ENCODE measurements at regions not wholly inside any gene's neighbourhood (a gene's known extent, or its start where the extent isn't known, plus 50 kb on each side); places are given as distances from the start of the nearest gene placed in this dataset.

DNA sequence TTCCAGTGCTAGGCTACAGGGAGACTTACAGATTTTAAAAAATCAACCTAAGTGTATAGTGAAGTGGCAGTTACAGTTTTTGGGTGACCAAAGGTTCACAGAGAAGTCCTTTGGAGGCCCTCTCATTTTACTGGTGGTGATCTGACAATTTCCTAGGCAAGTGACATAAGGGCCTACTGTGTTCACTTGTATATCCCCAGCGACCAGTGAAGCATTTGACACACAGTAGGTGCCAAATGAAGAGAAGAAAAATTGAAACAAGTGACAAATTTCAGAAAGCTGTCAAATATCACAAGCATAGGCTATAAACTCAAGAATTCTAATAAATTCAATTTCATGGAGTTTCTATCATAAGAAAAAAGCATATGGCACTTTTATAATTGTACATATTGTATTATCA, 89.5 kb downstream of the RPL22L1 start:
- DNase-seq = no peak

DNA sequence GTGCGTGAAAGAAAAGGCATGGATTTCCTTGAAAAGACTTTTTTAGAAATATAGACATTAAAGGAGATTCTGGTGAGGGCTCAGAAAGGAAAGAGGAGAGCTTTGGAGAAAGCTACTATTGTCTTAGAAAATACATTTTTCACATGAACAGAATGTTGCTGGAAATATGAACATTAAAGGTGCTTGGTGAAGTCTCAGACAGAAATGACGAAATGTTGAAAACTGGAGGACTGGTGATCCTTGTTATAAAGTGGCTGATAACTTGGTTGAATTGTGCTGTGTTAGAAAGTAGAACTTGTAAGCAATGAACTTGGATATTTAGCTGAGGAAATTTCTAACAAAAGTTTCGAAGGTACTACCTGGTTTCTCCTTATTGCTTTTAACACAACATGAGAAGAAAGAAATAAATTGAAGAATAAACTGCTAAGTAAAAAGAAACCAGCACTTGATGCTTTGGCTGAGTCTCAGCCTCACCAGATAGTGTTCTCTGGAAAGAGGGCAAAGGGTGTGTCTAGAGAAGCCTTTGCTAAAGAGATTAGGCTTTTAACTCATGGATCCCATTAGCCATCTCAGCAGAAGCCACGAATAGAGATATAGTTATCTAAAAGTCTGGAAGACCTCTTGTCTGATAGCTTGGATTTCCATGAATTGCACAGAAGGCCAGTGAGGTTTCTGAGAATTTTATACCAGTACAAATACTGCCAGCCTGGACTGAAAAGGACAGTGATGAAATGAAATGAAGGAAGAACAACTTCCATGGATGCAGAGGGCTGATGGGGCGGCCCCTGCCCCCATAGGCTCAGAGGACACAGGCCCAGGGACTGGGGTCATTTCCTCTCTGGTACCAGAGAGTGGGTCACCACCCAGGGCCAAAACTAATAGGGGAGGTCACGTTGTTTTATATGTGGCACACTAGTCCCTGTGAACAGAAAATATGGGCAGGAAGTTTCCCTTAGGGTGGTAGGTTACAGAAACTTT, 91.5 kb downstream of the RPL22L1 start:
- DNase-seq = no peak

DNA sequence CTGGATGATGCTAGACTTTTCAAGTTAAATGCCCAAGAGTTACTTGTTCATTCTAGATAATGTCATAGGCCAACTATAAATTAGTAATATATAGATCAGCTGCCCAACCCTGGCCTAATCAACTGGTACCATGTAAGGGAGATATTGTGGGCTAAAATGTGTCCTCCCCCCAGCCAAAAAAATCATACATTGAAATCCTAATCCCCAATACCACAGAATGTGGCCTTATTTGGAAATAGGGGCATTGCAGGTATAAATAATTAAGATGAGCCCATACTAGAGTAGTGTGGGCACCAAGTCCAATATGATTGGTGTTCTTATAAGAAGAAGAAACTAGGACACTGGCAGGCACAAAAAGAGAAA, 92.5 kb downstream of the RPL22L1 start:
- no peak for DNase-seq

DNA sequence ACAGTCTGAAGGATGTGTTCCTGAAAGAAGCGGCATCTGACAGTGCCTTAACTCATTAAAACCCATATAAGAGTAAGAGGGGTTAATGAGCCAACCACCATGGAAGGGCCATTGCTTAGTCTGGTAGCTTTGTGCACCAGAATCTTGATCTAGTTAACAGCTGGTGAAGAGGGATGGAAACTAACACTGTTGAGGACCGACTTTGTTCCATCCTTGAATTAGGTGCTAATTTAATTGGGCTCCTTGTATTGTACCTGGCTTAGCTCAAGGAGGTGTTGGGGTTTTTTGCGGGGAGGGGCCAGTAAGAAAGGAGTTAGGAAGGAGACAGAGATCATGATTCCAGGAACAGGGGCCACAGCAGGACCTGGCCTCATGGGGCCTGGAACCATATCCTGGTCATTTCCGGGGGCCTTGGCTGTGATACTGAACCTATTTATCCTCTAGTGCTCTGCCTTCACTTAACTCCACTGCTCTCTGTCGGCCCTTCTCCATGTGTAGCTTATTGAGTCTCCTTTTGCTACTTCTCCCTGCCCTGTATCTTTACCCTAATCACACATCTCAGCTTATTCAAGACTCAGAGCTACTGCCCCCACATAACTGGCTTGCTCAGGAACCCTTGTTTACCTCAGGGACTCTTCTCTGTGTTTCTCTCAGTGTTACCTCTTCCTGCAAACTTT, 93.0 kb downstream of the RPL22L1 start:
- DNase-seq = no peak

DNA sequence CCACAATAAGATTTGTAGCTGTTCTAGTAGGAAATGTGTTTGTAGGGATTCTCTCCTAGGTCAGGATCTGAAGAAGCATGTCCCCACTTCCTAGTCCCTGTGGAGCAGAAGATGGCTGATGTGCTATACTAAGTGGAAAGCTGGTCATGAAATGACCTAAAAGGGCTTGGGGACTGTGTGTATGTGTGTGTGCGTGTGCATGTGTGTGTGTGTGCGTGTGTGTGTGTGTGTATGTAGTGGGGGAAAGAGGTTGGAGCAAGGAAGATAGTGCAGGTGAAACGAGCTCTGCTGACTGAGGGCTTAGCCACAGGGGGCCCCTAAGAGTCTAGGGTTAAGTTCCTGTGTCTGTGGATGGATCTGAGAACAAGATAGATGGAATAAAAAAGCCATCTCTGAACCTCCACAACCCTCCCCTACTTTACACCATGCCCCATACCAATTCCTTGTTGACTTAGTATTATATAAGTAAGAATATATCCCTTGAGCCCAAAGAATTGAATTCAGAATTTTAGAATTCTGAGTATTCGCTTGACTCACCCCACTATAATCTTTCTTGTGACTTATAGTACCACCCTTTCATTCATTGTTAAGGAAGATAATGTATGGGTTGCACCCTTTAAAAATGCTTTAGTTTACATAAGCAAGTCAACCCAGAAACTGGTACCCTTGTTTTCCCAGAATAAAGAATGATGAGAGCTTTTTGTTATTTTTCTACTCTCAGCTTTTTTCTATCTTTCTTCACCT, 96.1 kb downstream of the RPL22L1 start:
- DNase-seq = no peak

DNA sequence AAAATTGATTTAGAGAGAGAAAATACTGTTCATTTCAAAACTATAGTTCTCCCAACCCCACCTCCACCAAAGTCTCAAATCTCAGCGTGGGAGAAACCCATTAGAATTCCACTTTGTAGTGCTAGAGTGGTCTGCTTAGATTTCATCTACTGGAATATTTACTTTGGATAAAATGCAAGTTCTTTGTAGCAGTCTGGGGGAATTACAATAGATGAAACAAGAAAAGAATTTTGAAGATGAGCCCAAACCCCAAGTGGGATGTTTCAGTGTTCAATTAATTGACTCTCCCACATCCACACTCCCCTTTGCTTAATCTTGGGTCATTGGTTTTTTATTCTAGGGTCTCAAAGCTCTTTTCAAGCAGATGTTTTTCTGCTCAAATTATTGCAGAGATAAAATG, 97.8 kb downstream of the RPL22L1 start:
- DNase-seq = no peak

DNA sequence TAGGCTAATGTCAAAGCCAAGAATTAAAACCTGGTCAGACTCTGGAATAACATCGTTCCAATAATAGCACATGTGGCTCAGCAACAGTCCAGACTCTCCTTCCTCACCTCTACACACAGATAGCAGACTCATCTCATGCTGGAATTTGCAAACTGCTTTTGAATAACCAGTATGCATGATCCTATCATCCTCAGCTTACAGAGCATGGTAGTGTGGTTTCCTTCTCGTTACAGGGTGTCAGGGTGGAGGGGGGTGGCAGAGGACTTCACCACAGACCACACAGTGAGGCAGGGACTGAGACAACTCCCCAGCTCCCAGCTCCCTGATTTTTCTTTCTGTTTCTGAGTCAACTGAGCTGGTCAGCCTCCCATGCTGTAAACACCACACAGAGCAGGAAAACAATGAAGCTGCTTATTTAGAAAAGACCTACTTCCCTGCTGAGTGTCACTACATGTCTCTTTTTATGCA, 101.6 kb downstream of the RPL22L1 start:
- no peak for DNase-seq

DNA sequence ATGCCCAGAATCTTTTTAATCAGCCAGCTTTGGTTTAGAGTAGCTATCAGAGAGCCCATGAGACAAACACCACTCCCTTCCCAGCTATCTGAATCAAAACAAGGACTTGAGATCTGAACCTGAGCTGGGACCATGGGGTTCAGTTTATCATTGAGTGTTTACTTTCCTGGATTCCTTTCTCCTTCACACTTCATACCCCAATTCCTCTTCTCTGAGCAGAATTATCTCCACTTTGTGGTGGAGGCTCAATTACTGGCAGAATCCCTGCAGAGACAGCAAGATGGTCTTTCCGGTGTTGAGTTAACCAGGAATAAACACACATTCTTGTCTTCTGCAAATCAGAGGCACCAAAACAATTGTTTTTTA, 102.4 kb downstream of the RPL22L1 start:
- no peak for DNase-seq

DNA sequence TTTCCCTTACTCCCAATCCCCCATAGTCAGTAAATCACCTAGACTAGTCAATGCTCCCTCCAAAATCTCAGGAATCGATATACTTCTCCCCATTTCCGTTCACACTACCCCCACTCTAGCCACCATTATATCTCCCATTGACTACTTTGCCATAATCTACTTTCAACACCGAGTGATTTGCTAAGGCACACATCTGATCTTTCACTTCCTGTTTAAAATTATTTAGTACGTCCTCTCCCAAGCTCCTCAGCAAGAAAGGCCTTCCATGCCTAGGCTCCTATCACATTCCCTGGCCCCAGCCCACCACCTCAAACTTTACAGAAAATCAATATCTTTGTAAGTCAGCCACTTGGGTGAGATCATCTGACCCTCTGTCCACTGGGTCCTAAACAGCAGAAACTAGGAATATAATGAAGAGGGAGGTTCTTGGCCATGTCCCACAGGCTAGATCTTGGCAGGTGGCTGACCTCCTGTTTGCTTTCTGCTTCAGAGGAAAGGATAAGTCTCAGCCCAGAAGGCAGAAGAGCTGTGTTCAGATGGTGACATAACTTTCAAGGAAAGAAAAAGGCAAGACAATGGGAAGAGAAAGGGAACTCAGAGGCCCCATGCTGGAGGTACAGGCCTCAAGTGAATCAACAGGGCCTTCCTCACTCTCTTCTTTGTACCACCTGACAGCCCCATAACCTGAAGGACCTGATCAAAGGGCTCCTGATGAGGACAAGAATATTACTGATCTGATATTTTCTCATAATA, 103.0 kb downstream of the RPL22L1 start:
- no peak for DNase-seq

DNA sequence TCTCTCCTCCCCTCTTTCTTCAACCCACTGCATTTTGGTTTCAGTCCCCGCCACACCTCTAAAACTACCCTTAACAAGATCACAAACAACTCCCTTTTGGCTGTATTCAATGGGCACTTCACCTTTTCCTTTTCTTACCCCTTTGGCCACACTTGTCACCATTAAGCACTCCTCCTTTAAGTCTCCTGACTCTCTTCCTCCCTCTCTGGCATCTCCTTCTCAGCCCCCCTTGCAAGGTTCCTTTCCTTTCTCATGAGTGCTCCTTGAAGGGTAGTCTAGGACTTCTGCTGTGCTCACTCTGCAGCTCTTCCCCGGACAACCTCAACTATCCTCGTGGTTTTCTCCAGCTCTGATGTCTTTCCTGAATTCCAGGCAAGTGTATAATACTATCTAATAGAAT, 103.7 kb downstream of the RPL22L1 start:
- no peak for DNase-seq

DNA sequence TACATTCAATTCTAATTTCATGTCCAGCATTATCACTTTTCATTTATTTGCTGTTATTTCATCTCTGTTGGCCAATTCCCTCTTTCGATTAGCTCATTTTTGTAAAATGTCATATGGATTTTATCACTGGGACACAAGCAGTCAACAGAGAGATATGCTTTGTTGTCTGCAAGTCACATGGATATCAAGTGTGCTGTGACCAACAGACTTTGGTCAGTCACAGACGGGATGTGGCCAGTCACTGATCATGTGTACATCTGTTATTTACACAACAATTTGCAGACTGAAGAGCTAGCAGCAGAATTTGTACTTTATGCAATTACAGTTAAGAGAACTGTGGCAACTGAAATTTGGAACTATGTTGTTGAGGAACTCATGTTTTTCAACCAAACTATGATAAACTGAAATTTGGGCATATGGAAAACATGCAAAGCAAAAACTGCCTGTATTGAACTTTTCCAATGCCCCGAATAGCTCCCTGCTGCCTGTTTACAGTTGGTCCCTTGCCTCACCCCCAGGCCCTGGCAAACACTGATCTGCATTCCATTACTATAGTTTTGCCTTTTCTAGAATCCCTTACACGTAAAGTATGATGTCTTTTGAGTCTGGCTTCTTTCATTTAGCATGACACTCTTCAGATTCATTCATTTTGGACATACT, 104.4 kb downstream of the RPL22L1 start:
- no peak for DNase-seq

DNA sequence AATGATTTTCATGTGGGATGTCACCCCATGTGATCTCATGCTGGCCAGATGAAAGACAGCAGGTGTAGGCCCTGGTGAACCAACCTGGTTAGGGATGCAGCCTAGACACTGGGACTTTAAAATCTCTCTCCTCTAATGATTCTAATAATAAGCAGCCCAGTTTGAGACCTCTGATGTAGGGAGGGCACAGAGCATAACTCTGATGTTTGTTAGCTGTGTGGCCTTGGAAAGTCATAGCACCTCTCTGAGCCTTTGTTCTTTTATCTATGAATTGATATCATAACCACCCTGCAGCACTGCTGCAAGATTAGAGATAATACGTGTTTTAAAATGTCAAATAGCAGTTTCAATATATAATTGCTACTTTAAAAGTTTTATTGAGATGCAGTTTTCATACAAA, 106.0 kb downstream of the RPL22L1 start:
- no peak for DNase-seq

DNA sequence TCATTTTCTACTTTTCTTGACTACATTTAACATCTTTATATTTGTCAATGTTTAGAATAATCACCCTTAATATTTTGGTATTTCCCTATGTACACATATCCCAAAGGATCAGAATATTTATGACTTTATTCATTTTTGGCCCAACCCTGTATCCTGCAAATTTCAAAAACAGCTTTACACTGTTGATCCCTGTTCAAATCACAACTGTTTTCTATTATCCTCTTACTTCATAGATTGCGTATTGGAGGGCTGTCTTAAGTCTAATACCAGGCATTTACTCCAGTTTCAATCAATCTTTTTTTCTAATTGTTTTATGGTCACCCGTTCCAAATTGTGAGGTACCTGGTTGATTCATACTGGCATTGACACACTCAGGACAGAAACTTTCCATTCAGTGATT, 107.9 kb downstream of the RPL22L1 start:
- no peak for DNase-seq

DNA sequence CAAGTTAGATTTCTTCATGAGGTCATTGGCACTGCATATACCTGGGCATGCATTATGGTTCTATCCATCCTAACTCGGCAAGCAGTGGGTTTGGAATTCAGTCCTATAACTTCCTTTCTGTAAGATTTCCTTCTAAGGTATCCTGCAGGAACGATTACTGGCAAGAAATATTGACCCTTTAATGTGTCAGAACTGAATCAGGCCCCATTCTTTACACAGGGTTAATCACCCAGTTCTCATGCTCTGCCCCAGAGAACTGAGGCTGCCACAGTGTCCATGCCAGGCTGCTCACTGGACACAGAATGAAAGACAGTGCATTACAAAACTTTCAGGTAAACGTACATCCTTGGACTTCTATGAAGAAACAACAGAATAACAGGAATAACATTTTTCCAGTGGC, 108.9 kb downstream of the RPL22L1 start:
- no peak for DNase-seq

DNA sequence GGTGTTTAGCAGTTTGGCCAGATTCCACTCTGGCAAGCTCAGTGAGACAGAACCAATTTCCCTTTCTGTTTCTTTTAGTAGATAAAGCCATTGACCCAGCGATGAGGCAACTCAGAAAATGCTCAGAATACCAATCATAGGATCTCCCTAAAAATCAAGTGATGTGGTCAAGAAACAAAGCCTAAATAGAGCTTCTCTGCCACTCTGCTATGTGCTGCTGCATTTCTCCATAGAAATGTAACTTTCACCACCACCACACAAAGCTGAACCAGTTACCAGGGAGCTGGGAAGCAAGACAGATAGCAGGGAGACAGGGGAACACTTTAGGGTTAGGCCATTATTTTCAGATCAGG, 109.8 kb downstream of the RPL22L1 start:
- no peak for DNase-seq

DNA sequence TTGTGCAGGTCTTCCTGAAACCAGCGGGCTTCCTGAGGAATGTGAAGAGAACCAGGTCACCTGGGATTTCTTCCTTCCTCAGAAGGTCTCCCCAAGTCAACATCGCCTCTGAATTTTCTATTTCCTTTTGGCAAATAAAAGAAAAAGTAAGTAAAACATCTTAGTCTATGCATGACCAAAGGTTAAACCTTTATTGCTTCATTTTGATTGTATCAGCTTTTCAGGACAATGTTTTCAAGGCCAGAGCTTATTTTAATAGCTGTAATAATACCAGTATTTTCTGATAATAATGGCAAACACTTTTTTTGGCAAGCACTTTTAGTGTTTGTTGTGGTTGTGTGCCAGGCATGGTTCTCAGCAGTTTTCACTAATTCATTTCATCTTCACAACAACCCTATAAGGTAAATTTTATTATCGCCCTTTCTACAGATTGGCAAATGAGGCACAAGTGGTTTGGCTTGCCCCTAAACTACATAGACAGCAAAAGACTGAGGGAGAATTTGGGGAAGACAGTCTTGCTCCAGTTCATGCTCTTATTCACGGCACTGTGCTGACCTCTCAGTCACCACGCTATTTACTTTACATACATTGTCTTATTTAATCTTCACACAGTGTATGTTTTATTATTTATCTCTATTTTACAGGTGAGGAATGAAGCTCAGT, 110.4 kb downstream of the RPL22L1 start:
- no peak for DNase-seq

DNA sequence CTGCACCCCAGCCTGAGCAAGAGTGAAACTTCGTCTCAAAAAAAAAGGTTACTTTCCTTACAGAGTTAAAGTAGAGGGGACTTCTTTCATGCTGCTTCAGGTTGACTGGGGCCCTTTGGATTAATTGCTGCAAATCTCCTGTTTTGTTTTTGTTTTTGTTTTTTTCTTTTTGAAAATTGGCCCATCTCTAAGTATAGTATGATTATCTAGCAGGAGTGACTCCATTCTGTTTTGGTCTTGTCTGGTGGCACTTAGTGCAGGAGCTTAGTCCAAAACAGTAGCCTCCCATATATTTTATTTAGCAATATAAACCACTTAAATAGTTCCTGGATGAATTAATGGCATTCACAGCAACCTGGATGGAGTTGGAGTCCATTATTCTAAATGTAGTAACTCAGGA, 113.0 kb downstream of the RPL22L1 start:
- DNase-seq = no peak

DNA sequence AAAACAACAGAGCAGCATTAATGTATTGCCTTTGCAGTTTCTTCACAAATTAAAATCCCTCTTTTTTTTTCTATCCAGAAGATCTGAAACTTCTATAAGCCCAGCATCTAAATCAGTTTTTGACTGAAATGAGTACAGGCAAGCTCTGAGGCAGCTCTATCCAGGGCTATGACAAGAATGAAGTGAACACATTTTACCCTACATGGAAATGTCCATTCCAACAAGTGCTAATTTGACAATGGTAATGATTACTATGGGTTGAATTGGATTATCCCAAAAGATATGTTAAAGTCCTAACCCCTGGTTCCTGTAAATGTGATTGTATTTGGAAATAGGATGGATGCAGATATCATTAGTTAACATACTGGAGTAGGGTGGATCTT, 115.7 kb downstream of the RPL22L1 start:
- DNase-seq = no peak

DNA sequence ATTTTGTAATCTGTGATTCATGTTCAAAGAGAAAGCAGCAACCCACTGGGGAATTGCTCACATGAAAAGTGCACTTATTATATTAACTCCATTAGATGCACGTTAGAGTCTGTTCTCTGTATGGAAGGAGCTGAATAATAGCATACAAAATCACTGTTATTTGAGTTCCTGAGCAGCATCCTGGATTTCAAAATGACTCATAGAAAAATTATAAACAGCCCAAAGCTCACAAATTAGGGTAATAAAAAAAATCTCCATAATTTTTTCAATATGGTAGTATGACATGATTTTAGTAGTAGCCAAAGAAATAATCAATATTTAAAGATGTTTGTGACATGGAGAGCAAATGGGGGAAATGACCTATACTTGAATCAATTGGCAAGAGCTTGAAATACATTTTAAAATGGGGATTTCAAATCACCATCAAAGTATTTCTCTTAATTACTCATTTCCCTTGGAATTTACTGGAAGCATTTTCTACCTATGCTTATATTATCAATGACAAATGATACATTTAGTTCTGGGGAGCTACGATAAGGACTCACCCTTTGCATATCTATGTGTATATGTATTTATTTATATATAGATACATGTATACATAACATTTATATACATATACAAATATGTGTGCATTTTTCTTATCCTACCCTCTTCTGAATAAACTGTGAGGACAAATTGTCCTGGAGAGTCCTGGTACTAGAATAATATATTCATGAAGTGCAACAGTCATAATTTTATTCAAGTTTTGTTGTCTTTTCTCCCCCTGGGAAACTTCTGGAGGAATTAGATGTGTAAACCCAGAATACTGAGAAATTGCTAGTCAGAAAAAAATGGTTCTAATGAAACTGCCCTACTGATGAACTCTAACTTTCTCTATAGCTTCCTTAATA, 116.3 kb downstream of the RPL22L1 start:
- no peak for DNase-seq

DNA sequence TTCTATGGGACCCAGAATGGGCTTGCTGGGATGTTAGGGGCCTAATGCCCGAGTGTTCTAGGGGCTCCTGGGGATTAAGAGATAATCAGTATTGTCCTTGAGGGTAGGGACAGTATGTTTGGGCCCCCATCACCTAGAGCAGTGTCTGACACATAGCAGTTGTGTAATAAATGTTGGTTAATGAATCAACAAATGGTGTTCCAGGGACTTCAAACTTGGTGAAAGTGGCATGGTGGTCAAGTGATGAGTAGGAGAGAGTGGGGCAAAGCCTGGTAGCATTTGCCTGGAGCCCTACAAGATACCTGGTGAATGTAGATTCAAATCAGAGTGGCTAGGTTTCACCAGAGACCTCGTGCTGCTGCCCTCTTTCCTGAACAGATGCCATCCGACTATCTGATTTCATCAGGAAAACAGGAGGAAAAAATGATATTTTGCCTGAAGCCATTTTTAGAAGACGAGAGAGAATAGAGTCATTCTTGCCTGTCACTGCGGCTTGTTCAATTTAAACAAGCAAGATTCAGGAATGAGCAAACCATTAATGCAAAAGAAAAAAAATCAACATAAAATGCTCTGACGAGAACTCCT, 117.3 kb downstream of the RPL22L1 start:
- DNase-seq = no peak

DNA sequence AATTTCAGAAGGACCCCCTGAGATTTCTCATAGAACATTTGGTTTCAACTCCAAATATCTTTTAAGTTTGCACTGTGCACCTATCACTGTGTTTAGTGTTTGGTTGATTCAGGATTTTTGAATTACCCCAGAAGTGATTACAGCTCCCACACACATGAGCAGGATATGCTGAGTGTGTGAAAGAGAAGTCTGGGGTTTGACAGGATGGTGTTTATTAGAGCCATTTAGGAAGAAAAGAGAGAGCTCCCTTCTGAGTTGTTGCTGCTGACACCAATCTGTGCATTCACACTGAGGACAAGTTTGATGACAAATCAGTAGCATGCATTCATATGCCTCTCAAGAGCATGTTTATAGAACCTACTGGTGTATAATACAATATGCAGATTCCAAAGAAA, 118.1 kb downstream of the RPL22L1 start:
- DNase-seq = no peak

Measured in NCI-H1048 (cell line).